ENCODE measurements at regions not wholly inside any gene's neighbourhood (a gene's known extent, or its start where the extent isn't known, plus 50 kb on each side); places are given as distances from the start of the nearest gene placed in this dataset.

DNA sequence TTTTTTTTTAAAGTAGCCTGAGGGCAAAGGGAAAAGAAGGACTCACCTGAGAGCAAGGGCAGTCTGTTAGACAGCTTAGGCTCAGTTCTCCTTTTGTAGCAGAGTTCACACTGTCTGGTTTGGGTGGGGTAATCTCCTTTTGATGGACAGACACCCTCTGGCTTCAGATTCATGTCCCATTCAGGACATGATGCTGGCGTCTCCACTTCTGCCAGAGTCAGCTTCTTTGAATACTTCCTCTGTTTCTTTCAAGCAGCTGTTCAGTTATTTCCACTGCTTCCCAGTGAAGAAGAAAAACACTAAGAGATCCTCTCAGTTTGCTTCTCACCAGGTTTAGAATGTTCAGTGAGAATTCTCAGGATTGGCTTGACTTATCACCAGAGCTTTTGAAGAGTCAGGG lies 79.0 kb upstream of the HSD17B12 start:
- Histone ChIP-seq H3F3A (replicated peaks; ENCODE audit: low read depth) (no peaks in the 10 kb centered on the region), H3K27ac (ENCODE audit: low read depth) (no peak overlapping the region), H3K36me3 (ENCODE audit: insufficient read depth) (no peaks in the 10 kb centered on the region), H3K79me2 (replicated peaks; ENCODE audit: insufficient read depth) (no peaks in the 10 kb centered on the region), H4K20me1 (replicated peaks; ENCODE audit: insufficient read depth) (no peaks in the 10 kb centered on the region), H3K4me3 (no peak overlapping the region), H2AFZ (no peak overlapping the region; the same call in 1 of the 2 replicates), H3K4me1 (ENCODE audit: insufficient read depth) (no peaks in the 10 kb centered on the region), H3K9me2 (ENCODE audit: insufficient read depth) (0 out of 2 replicates have a peak, but pooled peaks cover 3% of the 10 kb centered on the region), H3K4me2 (no peak overlapping the region), H3K27me3 (ENCODE audit: insufficient read depth) (no peaks in the 10 kb centered on the region)
- no peak for ATAC-seq
- peaks cover 2% of the 10 kb centered on the region for H3K27me3 Mint-ChIP-seq (ENCODE audit: insufficient read depth, low read depth, poor library complexity)
- H3K4me1 Mint-ChIP-seq: no peaks in the 10 kb centered on the region
- DNase-seq (ENCODE audit: low spot score): no peak
- H3K27ac Mint-ChIP-seq: no peak overlapping the region
- H3K4me3 Mint-ChIP-seq: no peak overlapping the region
- no peaks in the 10 kb centered on the region for H3K36me3 Mint-ChIP-seq (ENCODE audit: low read depth)
- no peaks in the 10 kb centered on the region for H3K9me3 Mint-ChIP-seq
- TF ChIP-seq, protein P1, sequence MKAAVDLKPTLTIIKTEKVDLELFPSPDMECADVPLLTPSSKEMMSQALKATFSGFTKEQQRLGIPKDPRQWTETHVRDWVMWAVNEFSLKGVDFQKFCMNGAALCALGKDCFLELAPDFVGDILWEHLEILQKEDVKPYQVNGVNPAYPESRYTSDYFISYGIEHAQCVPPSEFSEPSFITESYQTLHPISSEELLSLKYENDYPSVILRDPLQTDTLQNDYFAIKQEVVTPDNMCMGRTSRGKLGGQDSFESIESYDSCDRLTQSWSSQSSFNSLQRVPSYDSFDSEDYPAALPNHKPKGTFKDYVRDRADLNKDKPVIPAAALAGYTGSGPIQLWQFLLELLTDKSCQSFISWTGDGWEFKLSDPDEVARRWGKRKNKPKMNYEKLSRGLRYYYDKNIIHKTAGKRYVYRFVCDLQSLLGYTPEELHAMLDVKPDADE (IDR thresholded peaks at IDR 0.05): no peak
- TF ChIP-seq STAT1 (IDR thresholded peaks at IDR 0.05; ENCODE audit: unreplicated experiment) (no peak), EZH2phosphoT487 (IDR thresholded peaks at IDR 0.05; ENCODE audit: unreplicated experiment) (no peak), ZNF114 (CRISPR knock-in tag; IDR thresholded peaks at IDR 0.05) (no peak), EZH2 (IDR thresholded peaks at IDR 0.05; ENCODE audit: low read depth, unreplicated experiment) (no peak), JUNB (IDR thresholded peaks at IDR 0.05; ENCODE audit: unreplicated experiment) (no peak), NANOG (IDR thresholded peaks at IDR 0.05; ENCODE audit: borderline replicate concordance) (no peak), CREB1 (CRISPR knock-in tag; IDR thresholded peaks at IDR 0.05; ENCODE audit: low read depth) (no peak), POLR2AphosphoS5 (IDR thresholded peaks at IDR 0.05; ENCODE audit: low read depth) (no peak), ZNF331 (CRISPR knock-in tag; IDR thresholded peaks at IDR 0.05; ENCODE audit: low read depth) (no peak)
- TF ChIP-seq, protein P2, sequence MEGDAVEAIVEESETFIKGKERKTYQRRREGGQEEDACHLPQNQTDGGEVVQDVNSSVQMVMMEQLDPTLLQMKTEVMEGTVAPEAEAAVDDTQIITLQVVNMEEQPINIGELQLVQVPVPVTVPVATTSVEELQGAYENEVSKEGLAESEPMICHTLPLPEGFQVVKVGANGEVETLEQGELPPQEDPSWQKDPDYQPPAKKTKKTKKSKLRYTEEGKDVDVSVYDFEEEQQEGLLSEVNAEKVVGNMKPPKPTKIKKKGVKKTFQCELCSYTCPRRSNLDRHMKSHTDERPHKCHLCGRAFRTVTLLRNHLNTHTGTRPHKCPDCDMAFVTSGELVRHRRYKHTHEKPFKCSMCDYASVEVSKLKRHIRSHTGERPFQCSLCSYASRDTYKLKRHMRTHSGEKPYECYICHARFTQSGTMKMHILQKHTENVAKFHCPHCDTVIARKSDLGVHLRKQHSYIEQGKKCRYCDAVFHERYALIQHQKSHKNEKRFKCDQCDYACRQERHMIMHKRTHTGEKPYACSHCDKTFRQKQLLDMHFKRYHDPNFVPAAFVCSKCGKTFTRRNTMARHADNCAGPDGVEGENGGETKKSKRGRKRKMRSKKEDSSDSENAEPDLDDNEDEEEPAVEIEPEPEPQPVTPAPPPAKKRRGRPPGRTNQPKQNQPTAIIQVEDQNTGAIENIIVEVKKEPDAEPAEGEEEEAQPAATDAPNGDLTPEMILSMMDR (conservative IDR thresholded peaks at IDR 0.05; ENCODE audit: low read depth in 2 of 2): no peak
- TF ChIP-seq, protein P3, sequence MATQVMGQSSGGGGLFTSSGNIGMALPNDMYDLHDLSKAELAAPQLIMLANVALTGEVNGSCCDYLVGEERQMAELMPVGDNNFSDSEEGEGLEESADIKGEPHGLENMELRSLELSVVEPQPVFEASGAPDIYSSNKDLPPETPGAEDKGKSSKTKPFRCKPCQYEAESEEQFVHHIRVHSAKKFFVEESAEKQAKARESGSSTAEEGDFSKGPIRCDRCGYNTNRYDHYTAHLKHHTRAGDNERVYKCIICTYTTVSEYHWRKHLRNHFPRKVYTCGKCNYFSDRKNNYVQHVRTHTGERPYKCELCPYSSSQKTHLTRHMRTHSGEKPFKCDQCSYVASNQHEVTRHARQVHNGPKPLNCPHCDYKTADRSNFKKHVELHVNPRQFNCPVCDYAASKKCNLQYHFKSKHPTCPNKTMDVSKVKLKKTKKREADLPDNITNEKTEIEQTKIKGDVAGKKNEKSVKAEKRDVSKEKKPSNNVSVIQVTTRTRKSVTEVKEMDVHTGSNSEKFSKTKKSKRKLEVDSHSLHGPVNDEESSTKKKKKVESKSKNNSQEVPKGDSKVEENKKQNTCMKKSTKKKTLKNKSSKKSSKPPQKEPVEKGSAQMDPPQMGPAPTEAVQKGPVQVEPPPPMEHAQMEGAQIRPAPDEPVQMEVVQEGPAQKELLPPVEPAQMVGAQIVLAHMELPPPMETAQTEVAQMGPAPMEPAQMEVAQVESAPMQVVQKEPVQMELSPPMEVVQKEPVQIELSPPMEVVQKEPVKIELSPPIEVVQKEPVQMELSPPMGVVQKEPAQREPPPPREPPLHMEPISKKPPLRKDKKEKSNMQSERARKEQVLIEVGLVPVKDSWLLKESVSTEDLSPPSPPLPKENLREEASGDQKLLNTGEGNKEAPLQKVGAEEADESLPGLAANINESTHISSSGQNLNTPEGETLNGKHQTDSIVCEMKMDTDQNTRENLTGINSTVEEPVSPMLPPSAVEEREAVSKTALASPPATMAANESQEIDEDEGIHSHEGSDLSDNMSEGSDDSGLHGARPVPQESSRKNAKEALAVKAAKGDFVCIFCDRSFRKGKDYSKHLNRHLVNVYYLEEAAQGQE (IDR thresholded peaks at IDR 0.05; ENCODE audit: unreplicated experiment): no peak
- TF ChIP-seq, protein P4, sequence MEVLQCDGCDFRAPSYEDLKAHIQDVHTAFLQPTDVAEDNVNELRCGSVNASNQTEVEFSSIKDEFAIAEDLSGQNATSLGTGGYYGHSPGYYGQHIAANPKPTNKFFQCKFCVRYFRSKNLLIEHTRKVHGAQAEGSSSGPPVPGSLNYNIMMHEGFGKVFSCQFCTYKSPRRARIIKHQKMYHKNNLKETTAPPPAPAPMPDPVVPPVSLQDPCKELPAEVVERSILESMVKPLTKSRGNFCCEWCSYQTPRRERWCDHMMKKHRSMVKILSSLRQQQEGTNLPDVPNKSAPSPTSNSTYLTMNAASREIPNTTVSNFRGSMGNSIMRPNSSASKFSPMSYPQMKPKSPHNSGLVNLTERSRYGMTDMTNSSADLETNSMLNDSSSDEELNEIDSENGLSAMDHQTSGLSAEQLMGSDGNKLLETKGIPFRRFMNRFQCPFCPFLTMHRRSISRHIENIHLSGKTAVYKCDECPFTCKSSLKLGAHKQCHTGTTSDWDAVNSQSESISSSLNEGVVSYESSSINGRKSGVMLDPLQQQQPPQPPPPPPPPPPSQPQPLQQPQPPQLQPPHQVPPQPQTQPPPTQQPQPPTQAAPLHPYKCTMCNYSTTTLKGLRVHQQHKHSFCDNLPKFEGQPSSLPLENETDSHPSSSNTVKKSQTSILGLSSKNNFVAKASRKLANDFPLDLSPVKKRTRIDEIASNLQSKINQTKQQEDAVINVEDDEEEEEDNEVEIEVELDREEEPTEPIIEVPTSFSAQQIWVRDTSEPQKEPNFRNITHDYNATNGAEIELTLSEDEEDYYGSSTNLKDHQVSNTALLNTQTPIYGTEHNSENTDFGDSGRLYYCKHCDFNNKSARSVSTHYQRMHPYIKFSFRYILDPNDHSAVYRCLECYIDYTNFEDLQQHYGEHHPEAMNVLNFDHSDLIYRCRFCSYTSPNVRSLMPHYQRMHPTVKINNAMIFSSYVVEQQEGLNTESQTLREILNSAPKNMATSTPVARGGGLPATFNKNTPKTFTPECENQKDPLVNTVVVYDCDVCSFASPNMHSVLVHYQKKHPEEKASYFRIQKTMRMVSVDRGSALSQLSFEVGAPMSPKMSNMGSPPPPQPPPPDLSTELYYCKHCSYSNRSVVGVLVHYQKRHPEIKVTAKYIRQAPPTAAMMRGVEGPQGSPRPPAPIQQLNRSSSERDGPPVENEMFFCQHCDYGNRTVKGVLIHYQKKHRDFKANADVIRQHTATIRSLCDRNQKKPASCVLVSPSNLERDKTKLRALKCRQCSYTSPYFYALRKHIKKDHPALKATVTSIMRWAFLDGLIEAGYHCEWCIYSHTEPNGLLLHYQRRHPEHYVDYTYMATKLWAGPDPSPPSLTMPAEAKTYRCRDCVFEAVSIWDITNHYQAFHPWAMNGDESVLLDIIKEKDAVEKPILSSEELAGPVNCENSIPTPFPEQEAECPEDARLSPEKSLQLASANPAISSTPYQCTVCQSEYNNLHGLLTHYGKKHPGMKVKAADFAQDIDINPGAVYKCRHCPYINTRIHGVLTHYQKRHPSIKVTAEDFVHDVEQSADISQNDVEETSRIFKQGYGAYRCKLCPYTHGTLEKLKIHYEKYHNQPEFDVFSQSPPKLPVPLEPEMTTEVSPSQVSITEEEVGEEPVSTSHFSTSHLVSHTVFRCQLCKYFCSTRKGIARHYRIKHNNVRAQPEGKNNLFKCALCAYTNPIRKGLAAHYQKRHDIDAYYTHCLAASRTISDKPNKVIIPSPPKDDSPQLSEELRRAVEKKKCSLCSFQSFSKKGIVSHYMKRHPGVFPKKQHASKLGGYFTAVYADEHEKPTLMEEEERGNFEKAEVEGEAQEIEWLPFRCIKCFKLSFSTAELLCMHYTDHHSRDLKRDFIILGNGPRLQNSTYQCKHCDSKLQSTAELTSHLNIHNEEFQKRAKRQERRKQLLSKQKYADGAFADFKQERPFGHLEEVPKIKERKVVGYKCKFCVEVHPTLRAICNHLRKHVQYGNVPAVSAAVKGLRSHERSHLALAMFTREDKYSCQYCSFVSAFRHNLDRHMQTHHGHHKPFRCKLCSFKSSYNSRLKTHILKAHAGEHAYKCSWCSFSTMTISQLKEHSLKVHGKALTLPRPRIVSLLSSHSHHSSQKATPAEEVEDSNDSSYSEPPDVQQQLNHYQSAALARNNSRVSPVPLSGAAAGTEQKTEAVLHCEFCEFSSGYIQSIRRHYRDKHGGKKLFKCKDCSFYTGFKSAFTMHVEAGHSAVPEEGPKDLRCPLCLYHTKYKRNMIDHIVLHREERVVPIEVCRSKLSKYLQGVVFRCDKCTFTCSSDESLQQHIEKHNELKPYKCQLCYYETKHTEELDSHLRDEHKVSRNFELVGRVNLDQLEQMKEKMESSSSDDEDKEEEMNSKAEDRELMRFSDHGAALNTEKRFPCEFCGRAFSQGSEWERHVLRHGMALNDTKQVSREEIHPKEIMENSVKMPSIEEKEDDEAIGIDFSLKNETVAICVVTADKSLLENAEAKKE (CRISPR knock-in tag; IDR thresholded peaks at IDR 0.05): no peak

Data from GM23338 (cell line).